ENCODE measurements at regions not wholly inside any gene's neighbourhood (a gene's known extent, or its start where the extent isn't known, plus 50 kb on each side); places are given as distances from the start of the nearest gene placed in this dataset.

- no peaks in the 10 kb centered on the region for H3K9me1 ChIP-seq (ENCODE audit: control insufficient read depth, extremely low read depth, insufficient read depth, low read length)
- no peak overlapping the region for H3K9ac ChIP-seq (ENCODE audit: control insufficient read depth, extremely low read depth, insufficient read depth, low read length)
- DNase-seq (ENCODE audit: low read depth, low spot score) = no peak
- no peaks in the 10 kb centered on the region for H3K4me1 ChIP-seq (ENCODE audit: control insufficient read depth, extremely low read depth, insufficient read depth, low read length)
- no peaks in the 10 kb centered on the region for H3K79me2 ChIP-seq (ENCODE audit: control insufficient read depth, insufficient read depth, low read length)
- no peak for FAIRE-seq
- H3K36me3 ChIP-seq (ENCODE audit: control insufficient read depth in 2 of 2, extremely low read depth in 1 of 2, insufficient read depth in 2 of 2, low read length in 2 of 2) = no peaks in the 10 kb centered on the region
- no peak overlapping the region for H3K4me3 ChIP-seq (ENCODE audit: control insufficient read depth in 2 of 3, extremely low read depth in 1 of 3, insufficient read depth in 2 of 3, low read depth in 1 of 3, low read length in 3 of 3)
- H2AFZ ChIP-seq (ENCODE audit: control insufficient read depth, low read length) = no peak overlapping the region
- TF ChIP-seq EZH2 (IDR thresholded peaks at IDR 0.05; ENCODE audit: low read length) (no peak), CTCF (optimal IDR thresholded peaks at IDR 0.05 in 1 of 3, IDR thresholded peaks at IDR 0.05 in 1 of 3, conservative IDR thresholded peaks at IDR 0.05 in 1 of 3; ENCODE audit: extremely low read depth in 1 of 3, insufficient read depth in 2 of 3, low read length in 3 of 3) (no peak)
- no peak overlapping the region for H3K4me2 ChIP-seq (ENCODE audit: control insufficient read depth, extremely low read depth, insufficient read depth, low read depth, low read length)
- no peaks in the 10 kb centered on the region for H3K9me3 ChIP-seq (ENCODE audit: control insufficient read depth, low read depth, low read length)
- H3K27ac ChIP-seq (ENCODE audit: control insufficient read depth, insufficient read depth, low read length) = no peak overlapping the region
- H3K27me3 ChIP-seq (ENCODE audit: control insufficient read depth, extremely low read depth, insufficient read depth, low read length) = no peaks in the 10 kb centered on the region
- dilution Hi-C loops (cut with MboI; ENCODE audit: extremely low pct_ligation_motif_present, low sequenced_read_pairs) = no loop called here
- no peaks in the 10 kb centered on the region for H4K20me1 ChIP-seq (ENCODE audit: control insufficient read depth, extremely low read depth, insufficient read depth, low read length)
Measured at GRCh38 chr15:91586560-91586959, 266.9 kb upstream of the SLCO3A1 start.

GRCh38 chr15:91589360-91589759 is 264.1 kb upstream of the SLCO3A1 start:
- FAIRE-seq (no peak), DNase-seq (ENCODE audit: low read depth, low spot score) (no peak)
- Histone ChIP-seq H2AFZ (ENCODE audit: control insufficient read depth, low read length) (no peak overlapping the region), H3K36me3 (ENCODE audit: control insufficient read depth in 2 of 2, extremely low read depth in 1 of 2, insufficient read depth in 2 of 2, low read length in 2 of 2) (no peaks in the 10 kb centered on the region), H3K79me2 (ENCODE audit: control insufficient read depth, insufficient read depth, low read length) (no peaks in the 10 kb centered on the region), H3K4me1 (ENCODE audit: control insufficient read depth, extremely low read depth, insufficient read depth, low read length) (no peaks in the 10 kb centered on the region), H3K27me3 (ENCODE audit: control insufficient read depth, extremely low read depth, insufficient read depth, low read length) (no peaks in the 10 kb centered on the region), H4K20me1 (ENCODE audit: control insufficient read depth, extremely low read depth, insufficient read depth, low read length) (no peaks in the 10 kb centered on the region), H3K9me3 (ENCODE audit: control insufficient read depth, low read depth, low read length) (no peaks in the 10 kb centered on the region), H3K9me1 (ENCODE audit: control insufficient read depth, extremely low read depth, insufficient read depth, low read length) (no peaks in the 10 kb centered on the region), H3K4me3 (ENCODE audit: control insufficient read depth in 2 of 3, extremely low read depth in 1 of 3, insufficient read depth in 2 of 3, low read depth in 1 of 3, low read length in 3 of 3) (no peak overlapping the region), H3K27ac (ENCODE audit: control insufficient read depth, insufficient read depth, low read length) (no peak overlapping the region), H3K4me2 (ENCODE audit: control insufficient read depth, extremely low read depth, insufficient read depth, low read depth, low read length) (no peak overlapping the region), H3K9ac (ENCODE audit: control insufficient read depth, extremely low read depth, insufficient read depth, low read length) (no peak overlapping the region)
- TF ChIP-seq CTCF (optimal IDR thresholded peaks at IDR 0.05 in 1 of 3, IDR thresholded peaks at IDR 0.05 in 1 of 3, conservative IDR thresholded peaks at IDR 0.05 in 1 of 3; ENCODE audit: extremely low read depth in 1 of 3, insufficient read depth in 2 of 3, low read length in 3 of 3) (peak in 2 of 3 experiments; percentile 16 to 17), EZH2 (IDR thresholded peaks at IDR 0.05; ENCODE audit: low read length) (no peak)
- dilution Hi-C loops (cut with MboI; ENCODE audit: extremely low pct_ligation_motif_present, low sequenced_read_pairs) = no loop called here

Data from keratinocyte (primary cell).